ENCODE measurements at regions not wholly inside any gene's neighbourhood (a gene's known extent, or its start where the extent isn't known, plus 50 kb on each side); places are given as distances from the start of the nearest gene placed in this dataset.

DNA sequence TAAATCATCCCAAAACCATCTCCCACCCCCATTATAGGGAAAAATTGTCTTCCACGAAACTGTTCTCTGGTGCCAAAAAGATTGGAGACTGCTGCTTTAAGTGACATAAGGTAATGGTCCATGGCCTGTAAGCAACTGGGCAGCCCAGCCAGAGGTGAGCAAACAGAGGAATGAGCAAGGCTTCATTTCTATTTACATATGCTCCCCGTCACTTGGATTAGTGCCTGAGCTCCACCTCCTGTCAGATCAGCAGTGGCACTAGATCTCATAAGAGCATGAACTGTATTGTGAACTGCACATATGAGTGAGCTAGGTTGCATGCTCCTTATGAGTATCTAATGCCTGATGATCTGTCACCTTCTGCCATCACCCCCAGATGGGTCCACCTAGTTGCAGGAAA lies 1159.8 kb upstream of the ALCAM start:
- no peak for FAIRE-seq
- Histone ChIP-seq H3K4me1 (no peaks in the 10 kb centered on the region), H3K27ac (no peak overlapping the region), H3K4me3 (no peak overlapping the region), H3K4me2 (no peak overlapping the region), H3K9me3 (no peaks in the 10 kb centered on the region)
- TF ChIP-seq MAFK (IDR thresholded peaks at IDR 0.05; ENCODE audit: partially characterized antibody) (no peak), ZNF302 (CRISPR knock-in tag; IDR thresholded peaks at IDR 0.05) (no peak)
- TF ChIP-seq, protein P1, sequence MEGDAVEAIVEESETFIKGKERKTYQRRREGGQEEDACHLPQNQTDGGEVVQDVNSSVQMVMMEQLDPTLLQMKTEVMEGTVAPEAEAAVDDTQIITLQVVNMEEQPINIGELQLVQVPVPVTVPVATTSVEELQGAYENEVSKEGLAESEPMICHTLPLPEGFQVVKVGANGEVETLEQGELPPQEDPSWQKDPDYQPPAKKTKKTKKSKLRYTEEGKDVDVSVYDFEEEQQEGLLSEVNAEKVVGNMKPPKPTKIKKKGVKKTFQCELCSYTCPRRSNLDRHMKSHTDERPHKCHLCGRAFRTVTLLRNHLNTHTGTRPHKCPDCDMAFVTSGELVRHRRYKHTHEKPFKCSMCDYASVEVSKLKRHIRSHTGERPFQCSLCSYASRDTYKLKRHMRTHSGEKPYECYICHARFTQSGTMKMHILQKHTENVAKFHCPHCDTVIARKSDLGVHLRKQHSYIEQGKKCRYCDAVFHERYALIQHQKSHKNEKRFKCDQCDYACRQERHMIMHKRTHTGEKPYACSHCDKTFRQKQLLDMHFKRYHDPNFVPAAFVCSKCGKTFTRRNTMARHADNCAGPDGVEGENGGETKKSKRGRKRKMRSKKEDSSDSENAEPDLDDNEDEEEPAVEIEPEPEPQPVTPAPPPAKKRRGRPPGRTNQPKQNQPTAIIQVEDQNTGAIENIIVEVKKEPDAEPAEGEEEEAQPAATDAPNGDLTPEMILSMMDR (IDR thresholded peaks at IDR 0.05) = no peak
- POLR2A ChIA-PET = no interaction called here
- peak in 1 of 2 experiments; percentile 6 for DNase-seq (ENCODE audit: low read depth in 1 of 2, low spot score in 1 of 2)
- peak in 1 of 2 experiments; percentile 33; a peak in 1 of 6 replicates for ATAC-seq
- CTCF ChIA-PET = no interaction called here
- 24% methylated on average over 2 of the region's 2 CpGs for WGBS (ENCODE audit: missing lambda C conversion rate)

DNA sequence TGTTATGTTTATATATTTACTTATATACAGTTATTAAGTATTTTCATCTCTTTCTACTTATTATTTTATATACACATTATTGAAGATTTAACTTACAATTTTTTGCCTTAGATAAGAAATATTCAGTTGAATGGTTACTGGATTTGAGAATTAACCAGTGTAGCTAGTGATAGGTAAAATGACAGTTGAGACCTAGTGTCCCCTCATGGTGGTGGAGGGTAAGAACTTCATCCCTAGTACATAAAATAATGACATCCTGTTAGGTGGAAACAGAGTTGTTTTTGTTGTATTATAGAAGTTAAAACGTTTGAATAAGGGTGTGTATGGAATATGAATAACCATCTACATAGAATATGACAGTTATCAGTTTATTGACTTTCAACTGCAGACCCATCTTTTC lies 1152.4 kb upstream of the ALCAM start:
- no peaks in the 10 kb centered on the region for H3K9me3 ChIP-seq
- ATAC-seq = no peak
- 3% methylated on average over 1 of the region's 1 CpG for WGBS (ENCODE audit: missing lambda C conversion rate)
- H3K27ac ChIP-seq = no peak overlapping the region
- no peak for DNase-seq (ENCODE audit: low read depth in 1 of 2, low spot score in 1 of 2)
- H3K4me2 ChIP-seq = no peak overlapping the region
- no peak overlapping the region for H3K4me3 ChIP-seq
- ChIA-PET POLR2A (no interaction called here), CTCF (no interaction called here)
- no peak for FAIRE-seq
- no peaks in the 10 kb centered on the region for H3K4me1 ChIP-seq
- TF ChIP-seq PHF8 (IDR thresholded peaks at IDR 0.05; ENCODE audit: borderline replicate concordance, low read depth) (no peak), SMC3 (IDR thresholded peaks at IDR 0.05) (no peak), MAZ (IDR thresholded peaks at IDR 0.05; ENCODE audit: borderline replicate concordance, low read depth, low read length) (no peak), EHF (CRISPR knock-in tag; IDR thresholded peaks at IDR 0.05) (no peak), ESRRA (IDR thresholded peaks at IDR 0.05; ENCODE audit: borderline replicate concordance, low read length) (no peak), RARB (CRISPR knock-in tag; IDR thresholded peaks at IDR 0.05) (no peak), FOSL2 (IDR thresholded peaks at IDR 0.05) (no peak), FOSL2 (CRISPR knock-in tag; IDR thresholded peaks at IDR 0.05) (no peak), CEBPB (IDR thresholded peaks at IDR 0.05) (no peak), NPAS2 (CRISPR knock-in tag; IDR thresholded peaks at IDR 0.05; ENCODE audit: borderline replicate concordance) (no peak), NFE2L2 (conservative IDR thresholded peaks at IDR 0.05; ENCODE audit: low read length) (no peak), GATA3 (IDR thresholded peaks at IDR 0.05; ENCODE audit: borderline replicate concordance) (no peak), ZC3H11A (IDR thresholded peaks at IDR 0.05) (no peak), JUN (IDR thresholded peaks at IDR 0.05) (no peak), TFCP2L1 (CRISPR knock-in tag; IDR thresholded peaks at IDR 0.05) (no peak)
- TF ChIP-seq, protein P1 (IDR thresholded peaks at IDR 0.05) = no peak
- TF ChIP-seq, protein P2, sequence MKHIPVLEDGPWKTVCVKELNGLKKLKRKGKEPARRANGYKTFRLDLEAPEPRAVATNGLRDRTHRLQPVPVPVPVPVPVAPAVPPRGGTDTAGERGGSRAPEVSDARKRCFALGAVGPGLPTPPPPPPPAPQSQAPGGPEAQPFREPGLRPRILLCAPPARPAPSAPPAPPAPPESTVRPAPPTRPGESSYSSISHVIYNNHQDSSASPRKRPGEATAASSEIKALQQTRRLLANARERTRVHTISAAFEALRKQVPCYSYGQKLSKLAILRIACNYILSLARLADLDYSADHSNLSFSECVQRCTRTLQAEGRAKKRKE (CRISPR knock-in tag; IDR thresholded peaks at IDR 0.05; ENCODE audit: low read depth) = no peak

DNA sequence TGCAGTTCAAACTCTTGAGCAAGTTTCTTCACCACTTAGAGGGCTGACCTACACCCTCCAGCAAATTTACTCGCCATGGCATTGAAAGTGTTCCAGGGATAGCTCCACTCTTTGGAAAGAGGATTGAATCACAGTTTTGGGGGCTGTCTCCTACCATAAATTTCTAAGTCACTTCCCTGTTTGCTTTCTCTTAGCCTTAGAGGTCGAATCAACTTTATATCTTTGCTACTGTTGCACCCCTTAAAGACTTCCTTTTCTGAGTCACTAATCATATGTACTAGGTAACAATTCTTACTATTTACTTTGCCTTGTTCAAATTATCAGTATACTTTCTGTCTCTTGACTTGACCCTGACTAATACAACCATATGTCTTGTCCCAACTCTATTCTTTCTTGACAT lies 1151.8 kb upstream of the ALCAM start:
- no peak for ATAC-seq
- WGBS (ENCODE audit: missing lambda C conversion rate) = 0% methylated on average over 2 of the region's 2 CpGs
- CTCF ChIA-PET = no interaction called here

More for the DNA sequence above, 1151.8 kb upstream of the ALCAM start:
- TF ChIP-seq KDM5A (IDR thresholded peaks at IDR 0.05) (no peak), CHD2 (IDR thresholded peaks at IDR 0.05; ENCODE audit: low read length, partially characterized antibody) (no peak), MAFK (IDR thresholded peaks at IDR 0.05; ENCODE audit: partially characterized antibody) (no peak), MAZ (IDR thresholded peaks at IDR 0.05; ENCODE audit: borderline replicate concordance, low read depth, low read length) (no peak), HOXB5 (CRISPR knock-in tag; IDR thresholded peaks at IDR 0.05) (no peak), GATA3 (IDR thresholded peaks at IDR 0.05; ENCODE audit: borderline replicate concordance) (no peak), POLR2AphosphoS2 (conservative IDR thresholded peaks at IDR 0.05; ENCODE audit: low read length) (no peak), HOXB13 (CRISPR knock-in tag; IDR thresholded peaks at IDR 0.05; ENCODE audit: low read depth) (no peak), SREBF2 (IDR thresholded peaks at IDR 0.05) (no peak), PHF8 (IDR thresholded peaks at IDR 0.05; ENCODE audit: borderline replicate concordance, low read depth) (no peak), RARB (CRISPR knock-in tag; IDR thresholded peaks at IDR 0.05) (no peak), HOXA7 (CRISPR knock-in tag; IDR thresholded peaks at IDR 0.05) (no peak), POLR2A (IDR thresholded peaks at IDR 0.05; ENCODE audit: low read length) (no peak)
- TF ChIP-seq, protein P3, sequence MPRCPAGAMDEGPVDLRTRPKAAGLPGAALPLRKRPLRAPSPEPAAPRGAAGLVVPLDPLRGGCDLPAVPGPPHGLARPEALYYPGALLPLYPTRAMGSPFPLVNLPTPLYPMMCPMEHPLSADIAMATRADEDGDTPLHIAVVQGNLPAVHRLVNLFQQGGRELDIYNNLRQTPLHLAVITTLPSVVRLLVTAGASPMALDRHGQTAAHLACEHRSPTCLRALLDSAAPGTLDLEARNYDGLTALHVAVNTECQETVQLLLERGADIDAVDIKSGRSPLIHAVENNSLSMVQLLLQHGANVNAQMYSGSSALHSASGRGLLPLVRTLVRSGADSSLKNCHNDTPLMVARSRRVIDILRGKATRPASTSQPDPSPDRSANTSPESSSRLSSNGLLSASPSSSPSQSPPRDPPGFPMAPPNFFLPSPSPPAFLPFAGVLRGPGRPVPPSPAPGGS (IDR thresholded peaks at IDR 0.05) = no peak
- TF ChIP-seq, protein P4, sequence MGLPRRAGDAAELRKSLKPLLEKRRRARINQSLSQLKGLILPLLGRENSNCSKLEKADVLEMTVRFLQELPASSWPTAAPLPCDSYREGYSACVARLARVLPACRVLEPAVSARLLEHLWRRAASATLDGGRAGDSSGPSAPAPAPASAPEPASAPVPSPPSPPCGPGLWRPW (IDR thresholded peaks at IDR 0.05) = no peak
- TF ChIP-seq, protein P5, sequence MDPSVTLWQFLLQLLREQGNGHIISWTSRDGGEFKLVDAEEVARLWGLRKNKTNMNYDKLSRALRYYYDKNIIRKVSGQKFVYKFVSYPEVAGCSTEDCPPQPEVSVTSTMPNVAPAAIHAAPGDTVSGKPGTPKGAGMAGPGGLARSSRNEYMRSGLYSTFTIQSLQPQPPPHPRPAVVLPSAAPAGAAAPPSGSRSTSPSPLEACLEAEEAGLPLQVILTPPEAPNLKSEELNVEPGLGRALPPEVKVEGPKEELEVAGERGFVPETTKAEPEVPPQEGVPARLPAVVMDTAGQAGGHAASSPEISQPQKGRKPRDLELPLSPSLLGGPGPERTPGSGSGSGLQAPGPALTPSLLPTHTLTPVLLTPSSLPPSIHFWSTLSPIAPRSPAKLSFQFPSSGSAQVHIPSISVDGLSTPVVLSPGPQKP (IDR thresholded peaks at IDR 0.05; ENCODE audit: low read depth, low read length) = no peak
- H3K9me3 ChIP-seq = no peaks in the 10 kb centered on the region
- no peak for DNase-seq (ENCODE audit: low read depth in 1 of 2, low spot score in 1 of 2)
- POLR2A ChIA-PET = no interaction called here
- no peaks in the 10 kb centered on the region for H3K4me1 ChIP-seq
- no peak overlapping the region for H3K4me3 ChIP-seq
- no peak overlapping the region for H3K27ac ChIP-seq
- no peak for FAIRE-seq
- no peak overlapping the region for H3K4me2 ChIP-seq

All from A549 (cell line).